Fibroblast of pulmonary artery (primary cell): ENCODE measurements at regions not wholly inside any gene's neighbourhood (a gene's known extent, or its start where the extent isn't known, plus 50 kb on each side); places are given as distances from the start of the nearest gene placed in this dataset.
"Not testable (repeated sequence)": the region's sequence is repeated elsewhere in the genome, so short reads cannot be mapped to it uniquely, and the experiment has no call there.

ENCODE experiments used
- DNase-seq: peaks from one replicate; pipeline ENCODE4 v3.0.0-alpha.2; 2010; ENCODE audit warnings: low read depth
- H3K4me3 ChIP-seq: replicated peaks from 2 replicates; pipeline ENCODE4 v1.5.1; 2011; ENCODE audit warnings: low read depth, mild to moderate bottlenecking, control low read depth, low read length, moderate library complexity
- CTCF ChIP-seq: IDR thresholded peaks from 2 replicates; pipeline ENCODE4 v1.5.1; 2011; ENCODE audit warnings: mild to moderate bottlenecking, control low read depth, low read length, inconsistent platforms; ENCODE audit errors: missing control alignments

GRCh38 chr3:153974614-153975013, 146.6 kb upstream of the ARHGEF26 start:
- no peak for TF ChIP-seq CTCF
- H3K4me3 ChIP-seq: no peak overlapping the region
- DNase-seq: no peak

- no peak for TF ChIP-seq CTCF
- peak; percentile 84 for DNase-seq
Measured at GRCh38 chr3:153976891-153977554, 144.2 kb upstream of the ARHGEF26 start.

GRCh38 chr3:153978006-153978405, 143.2 kb upstream of the ARHGEF26 start:
- DNase-seq: no peak
- TF ChIP-seq CTCF: no peak

More at GRCh38 chr3:153976891-153977554, 144.2 kb upstream of the ARHGEF26 start:
- H3K4me3 ChIP-seq: no peak overlapping the region

GRCh38 chr3:153979418-153980251, 141.6 kb upstream of the ARHGEF26 start:
- H3K4me3 ChIP-seq: no peak overlapping the region
- no peak for DNase-seq
- TF ChIP-seq CTCF: no peak

More at GRCh38 chr3:153978006-153978405, 143.2 kb upstream of the ARHGEF26 start:
- no peak overlapping the region for H3K4me3 ChIP-seq

- no peak for DNase-seq
- no peak overlapping the region for H3K4me3 ChIP-seq
- no peak for TF ChIP-seq CTCF
Measured at GRCh38 chr3:153980252-153980590, 141.0 kb upstream of the ARHGEF26 start.

GRCh38 chr3:153997364-153997763, 123.8 kb upstream of the ARHGEF26 start:
- peak; percentile 33 for TF ChIP-seq CTCF
- peak; percentile 42 for DNase-seq
- not testable (repeated sequence) for H3K4me3 ChIP-seq

- H3K4me3 ChIP-seq: no peak overlapping the region
- no peak for TF ChIP-seq CTCF
- no peak for DNase-seq
Measured at GRCh38 chr3:154003649-154004048, 117.5 kb upstream of the ARHGEF26 start.
